ENCODE measurements at regions not wholly inside any gene's neighbourhood (a gene's known extent, or its start where the extent isn't known, plus 50 kb on each side); places are given as distances from the start of the nearest gene placed in this dataset.

GRCh38 chr16:73151941-73152340, 104.0 kb upstream of the ZFHX3 start:
- 79% methylated on average over 6 of the region's 6 CpGs for WGBS
- no peak for DNase-seq (ENCODE audit: low spot score in 2 of 2)

GRCh38 chr16:73151225-73151624, 103.3 kb upstream of the ZFHX3 start:
- Histone ChIP-seq H3K4me3 (no peak overlapping the region), H3K27me3 (no peaks in the 10 kb centered on the region), H3K27ac (no peak overlapping the region), H3K4me1 (no peaks in the 10 kb centered on the region), H3K36me3 (no peaks in the 10 kb centered on the region), H3K9me3 (no peaks in the 10 kb centered on the region)
- TF ChIP-seq EP300 (IDR thresholded peaks at IDR 0.05) (no peak), POLR2AphosphoS5 (IDR thresholded peaks at IDR 0.05) (no peak), POLR2A (IDR thresholded peaks at IDR 0.05) (no peak)
- TF ChIP-seq, protein P1, sequence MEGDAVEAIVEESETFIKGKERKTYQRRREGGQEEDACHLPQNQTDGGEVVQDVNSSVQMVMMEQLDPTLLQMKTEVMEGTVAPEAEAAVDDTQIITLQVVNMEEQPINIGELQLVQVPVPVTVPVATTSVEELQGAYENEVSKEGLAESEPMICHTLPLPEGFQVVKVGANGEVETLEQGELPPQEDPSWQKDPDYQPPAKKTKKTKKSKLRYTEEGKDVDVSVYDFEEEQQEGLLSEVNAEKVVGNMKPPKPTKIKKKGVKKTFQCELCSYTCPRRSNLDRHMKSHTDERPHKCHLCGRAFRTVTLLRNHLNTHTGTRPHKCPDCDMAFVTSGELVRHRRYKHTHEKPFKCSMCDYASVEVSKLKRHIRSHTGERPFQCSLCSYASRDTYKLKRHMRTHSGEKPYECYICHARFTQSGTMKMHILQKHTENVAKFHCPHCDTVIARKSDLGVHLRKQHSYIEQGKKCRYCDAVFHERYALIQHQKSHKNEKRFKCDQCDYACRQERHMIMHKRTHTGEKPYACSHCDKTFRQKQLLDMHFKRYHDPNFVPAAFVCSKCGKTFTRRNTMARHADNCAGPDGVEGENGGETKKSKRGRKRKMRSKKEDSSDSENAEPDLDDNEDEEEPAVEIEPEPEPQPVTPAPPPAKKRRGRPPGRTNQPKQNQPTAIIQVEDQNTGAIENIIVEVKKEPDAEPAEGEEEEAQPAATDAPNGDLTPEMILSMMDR (IDR thresholded peaks at IDR 0.05), result no peak
- DNase-seq (ENCODE audit: low spot score in 2 of 2), result no peak
- 39% methylated on average over 5 of the region's 5 CpGs for WGBS

More at GRCh38 chr16:73151941-73152340, 104.0 kb upstream of the ZFHX3 start:
- H3K4me1 ChIP-seq, result no peaks in the 10 kb centered on the region
- no peaks in the 10 kb centered on the region for H3K27me3 ChIP-seq
- H3K9me3 ChIP-seq, result no peaks in the 10 kb centered on the region
- TF ChIP-seq POLR2A (IDR thresholded peaks at IDR 0.05), result no peak
- TF ChIP-seq, protein P1 (IDR thresholded peaks at IDR 0.05), result no peak
- TF ChIP-seq POLR2AphosphoS5 (IDR thresholded peaks at IDR 0.05), result no peak
- TF ChIP-seq EP300 (IDR thresholded peaks at IDR 0.05), result no peak
- H3K36me3 ChIP-seq, result no peaks in the 10 kb centered on the region
- H3K4me3 ChIP-seq, result no peak overlapping the region
- no peak overlapping the region for H3K27ac ChIP-seq

DNA sequence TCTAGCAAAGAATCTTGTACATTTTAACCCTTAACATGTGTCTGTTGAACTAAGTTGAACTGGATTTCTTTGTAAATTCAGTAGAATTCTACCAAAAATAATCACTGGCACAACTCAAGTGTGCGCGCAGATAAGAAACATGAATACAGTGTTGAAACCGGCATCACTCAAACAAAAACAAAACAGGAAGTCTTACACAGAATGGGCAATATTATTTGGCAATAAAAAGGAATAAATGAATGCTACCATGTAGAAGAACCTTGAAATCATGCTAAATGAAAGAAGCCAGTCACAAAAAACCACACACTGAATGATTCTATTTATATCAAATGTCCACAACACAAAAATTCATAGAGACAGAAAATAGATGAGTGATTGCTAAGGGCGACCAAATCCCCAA, 102.9 kb upstream of the ZFHX3 start:
- no peaks in the 10 kb centered on the region for H3K4me1 ChIP-seq
- no peaks in the 10 kb centered on the region for H3K27me3 ChIP-seq
- H3K4me3 ChIP-seq, result no peak overlapping the region
- no peak for TF ChIP-seq POLR2AphosphoS5 (IDR thresholded peaks at IDR 0.05)
- TF ChIP-seq, protein P1 (IDR thresholded peaks at IDR 0.05), result no peak
- no peak for TF ChIP-seq EP300 (IDR thresholded peaks at IDR 0.05)
- no peak for TF ChIP-seq POLR2A (IDR thresholded peaks at IDR 0.05)
- DNase-seq (ENCODE audit: low spot score in 2 of 2), result no peak
- H3K36me3 ChIP-seq, result no peaks in the 10 kb centered on the region
- H3K9me3 ChIP-seq, result no peaks in the 10 kb centered on the region
- no peak overlapping the region for H3K27ac ChIP-seq
- WGBS, result 82% methylated on average over 4 of the region's 4 CpGs

- H3K4me3 ChIP-seq, result no peak overlapping the region
- no peak overlapping the region for H3K27ac ChIP-seq
- H3K27me3 ChIP-seq, result no peaks in the 10 kb centered on the region
- WGBS, result 66% methylated on average over 7 of the region's 7 CpGs
- no peaks in the 10 kb centered on the region for H3K9me3 ChIP-seq
- H3K36me3 ChIP-seq, result no peaks in the 10 kb centered on the region
- no peaks in the 10 kb centered on the region for H3K4me1 ChIP-seq
- TF ChIP-seq EP300 (IDR thresholded peaks at IDR 0.05) (no peak), POLR2A (IDR thresholded peaks at IDR 0.05) (no peak), POLR2AphosphoS5 (IDR thresholded peaks at IDR 0.05) (no peak)
- TF ChIP-seq, protein P1 (IDR thresholded peaks at IDR 0.05), result no peak
- no peak for DNase-seq (ENCODE audit: low spot score in 2 of 2)
Observed at GRCh38 chr16:73149334-73149733, 101.4 kb upstream of the ZFHX3 start.

- Histone ChIP-seq H3K27ac (no peak overlapping the region), H3K4me1 (peaks cover 3% of the 10 kb centered on the region), H3K27me3 (no peaks in the 10 kb centered on the region), H3K36me3 (no peaks in the 10 kb centered on the region), H3K4me3 (no peak overlapping the region), H3K9me3 (no peaks in the 10 kb centered on the region)
- DNase-seq (ENCODE audit: low spot score in 2 of 2), result no peak
- TF ChIP-seq, protein P1 (IDR thresholded peaks at IDR 0.05), result no peak
- TF ChIP-seq EP300 (IDR thresholded peaks at IDR 0.05) (no peak), POLR2A (IDR thresholded peaks at IDR 0.05) (no peak), POLR2AphosphoS5 (IDR thresholded peaks at IDR 0.05) (no peak)
- 72% methylated on average over 3 of the region's 3 CpGs for WGBS
Observed at GRCh38 chr16:73147958-73148357, 100.0 kb upstream of the ZFHX3 start.

Data from suprapubic skin (tissue), 4 donors.